H1 (cell line): ENCODE measurements at regions not wholly inside any gene's neighbourhood (a gene's known extent, or its start where the extent isn't known, plus 50 kb on each side); places are given as distances from the start of the nearest gene placed in this dataset.

Experiments
- CTCF ChIA-PET: fragments of 300-600 bp; sonication (Branson Sonifier 250); formaldehyde crosslinking; loops from one replicate; lab custom pipeline; 2021; ENCODE audit not compliant: partially characterized antibody; lab: Charles Lee
- POLR2A ChIA-PET: fragments of 300-600 bp; sonication (Branson Sonifier 250); formaldehyde crosslinking; loops from one replicate; lab custom pipeline; 2021; ENCODE audit warnings: inconsistent platforms; ENCODE audit not compliant: partially characterized antibody; lab: Charles Lee
- DNase-seq, 2 experiments: peaks; one replicate each; pipeline versions ENCODE4 v3.0.0 to v3.0.0-alpha.2; 2010 to 2022; ENCODE audit warnings: low spot score in 2 of 2, low read depth in 1 of 2, mixed read lengths in 1 of 2
- FAIRE-seq: peaks from 2 replicates; lab custom pipeline; 2011; peaks lifted over from hg19 to GRCh38; lab: Jason Lieb, UNC
- H2AFZ ChIP-seq: 2 replicates; pipeline ENCODE4 v1.8.1; 2012; ENCODE audit warnings: low read length, inconsistent platforms
- H2AK5ac ChIP-seq: 2 replicates; pipeline ENCODE4 v1.6.1; 2013; ENCODE audit warnings: low read depth, low read length
- H2BK120ac ChIP-seq: replicated peaks from 2 replicates; pipeline ENCODE3; 2013; ENCODE audit warnings: low read depth, low read length, inconsistent platforms
- H2BK12ac ChIP-seq: 2 replicates; pipeline ENCODE4 v1.6.1; 2013; ENCODE audit warnings: low read depth, low read length
- H2BK15ac ChIP-seq: 2 replicates; pipeline ENCODE4 v1.6.1; 2013; ENCODE audit warnings: low read length
- H2BK20ac ChIP-seq: 2 replicates; pipeline ENCODE4 v1.6.1; 2013; ENCODE audit warnings: low read length
- H2BK5ac ChIP-seq: 2 replicates; pipeline ENCODE4 v1.6.1; 2013; ENCODE audit warnings: low read depth, low read length
- H3K14ac ChIP-seq: 2 replicates; pipeline ENCODE4 v1.6.1; 2013; ENCODE audit warnings: inconsistent platforms; ENCODE audit not compliant: insufficient read length
- H3K18ac ChIP-seq: 2 replicates; pipeline ENCODE4 v1.6.1; 2013; ENCODE audit warnings: low read length; ENCODE audit errors: extremely low read depth
- H3K23ac ChIP-seq: 2 replicates; pipeline ENCODE4 v1.6.1; 2013; ENCODE audit warnings: inconsistent platforms; ENCODE audit not compliant: insufficient read length
- H3K23me2 ChIP-seq: 2 replicates; pipeline ENCODE4 v1.6.1; 2013; ENCODE audit warnings: low read depth, low read length
- H3K27ac ChIP-seq: 2 replicates; pipeline ENCODE4 v1.6.1; 2011; ENCODE audit warnings: low read depth, low read length, inconsistent platforms
- H3K27me3 ChIP-seq, 4 experiments: replicated peaks in 1 of 4; 1 replicate in 1 of 4; 2 replicates in 3 of 4; pipeline versions ENCODE4 v1.6.1 to v1.8.1; 2011 to 2013; ENCODE audit warnings: low read length in 3 of 4, mild to moderate bottlenecking in 3 of 4, inconsistent platforms in 2 of 4, mixed read lengths in 2 of 4, moderate library complexity in 1 of 4; ENCODE audit not compliant: control insufficient read depth in 3 of 4, insufficient read depth in 3 of 4; ENCODE audit errors: extremely low read depth in 1 of 4
- H3K36me3 ChIP-seq, 4 experiments: 2 replicates each; pipeline versions ENCODE4 v1.6.1 to v1.8.1; 2011 to 2013; ENCODE audit warnings: mild to moderate bottlenecking in 4 of 4, low read length in 3 of 4, moderate library complexity in 2 of 4, control low read depth in 1 of 4, inconsistent platforms in 1 of 4; ENCODE audit not compliant: insufficient read depth in 4 of 4, control insufficient read depth in 2 of 4
- H3K4ac ChIP-seq: replicated peaks from 2 replicates; pipeline ENCODE3; 2013; ENCODE audit warnings: low read length, low read depth, mixed read lengths, inconsistent platforms; ENCODE audit not compliant: insufficient read length
- H3K4me1 ChIP-seq, 4 experiments: replicated peaks in 1 of 4; 1 replicate in 1 of 4; 2 replicates in 3 of 4; pipeline versions ENCODE4 v1.6.1 to v1.8.1; 2011 to 2013; ENCODE audit warnings: low read length in 3 of 4, inconsistent platforms in 2 of 4, mixed read lengths in 1 of 4; ENCODE audit not compliant: insufficient read depth in 4 of 4, control insufficient read depth in 3 of 4
- H3K4me2 ChIP-seq, 2 experiments: 2 replicates each; pipeline versions ENCODE4 v1.6.1 to v1.8.1; 2011 to 2013; ENCODE audit warnings: low read depth in 2 of 2, low read length in 2 of 2, control low read depth in 1 of 2, inconsistent platforms in 1 of 2, mild to moderate bottlenecking in 1 of 2; ENCODE audit not compliant: insufficient read depth in 1 of 2
- H3K4me3 ChIP-seq, 4 experiments: fragments of 200-600, 300-600 bp in 1 of 4; sonication (generic), shearing (Covaris generic), sonication (Bioruptor Twin) in 1 of 4; 2 replicates each; pipeline versions ENCODE4 v1.5.1 to v1.8.1; 2011 to 2016; ENCODE audit warnings: low read length in 4 of 4, low read depth in 3 of 4, control low read depth in 2 of 4, inconsistent platforms in 2 of 4, mild to moderate bottlenecking in 2 of 4, mixed read lengths in 1 of 4, moderate library complexity in 1 of 4; ENCODE audit not compliant: insufficient read depth in 2 of 4; ENCODE audit errors: extremely low read depth in 1 of 4
- H3K56ac ChIP-seq: replicated peaks from 2 replicates; pipeline ENCODE3; 2013; ENCODE audit warnings: low read depth, mild to moderate bottlenecking, mixed read lengths, low read length, inconsistent platforms; ENCODE audit not compliant: insufficient read length
- H3K79me1 ChIP-seq: 2 replicates; pipeline ENCODE4 v1.6.1; 2013; ENCODE audit warnings: low read depth, low read length, control low read depth
- H3K79me2 ChIP-seq, 2 experiments: 2 replicates each; pipeline versions ENCODE4 v1.6.1 to v1.8.1; 2012 to 2013; ENCODE audit warnings: low read length in 2 of 2, mild to moderate bottlenecking in 2 of 2, inconsistent platforms in 1 of 2; ENCODE audit not compliant: insufficient read depth in 2 of 2, control insufficient read depth in 1 of 2
- H3K9ac ChIP-seq, 4 experiments: replicated peaks in 1 of 4; 1 replicate in 1 of 4; 2 replicates in 3 of 4; pipeline versions ENCODE4 v1.6.1 to v1.8.1; 2011 to 2013; ENCODE audit warnings: low read depth in 3 of 4, low read length in 3 of 4, control low read depth in 2 of 4, mild to moderate bottlenecking in 2 of 4, moderate library complexity in 2 of 4, inconsistent platforms in 1 of 4; ENCODE audit errors: extremely low read depth in 1 of 4
- H3K9me3 ChIP-seq, 2 experiments: 2 replicates each; pipeline versions ENCODE4 v1.6.1 to v1.8.1; 2012 to 2013; ENCODE audit warnings: mild to moderate bottlenecking in 2 of 2, moderate library complexity in 2 of 2, control low read depth in 1 of 2, inconsistent platforms in 1 of 2, low read depth in 1 of 2, low read length in 1 of 2, mixed read lengths in 1 of 2; ENCODE audit not compliant: insufficient read depth in 2 of 2
- H4K20me1 ChIP-seq, 2 experiments: replicated peaks in 1 of 2; 2 replicates each; pipeline versions ENCODE3 to v1.8.1; 2011 to 2013; ENCODE audit warnings: inconsistent platforms in 2 of 2, low read length in 2 of 2, mild to moderate bottlenecking in 1 of 2; ENCODE audit not compliant: insufficient read depth in 2 of 2, control insufficient read depth in 1 of 2
- H4K5ac ChIP-seq: 2 replicates; pipeline ENCODE4 v1.6.1; 2013; ENCODE audit warnings: low read length, low read depth, mixed read lengths, inconsistent platforms; ENCODE audit not compliant: insufficient read length
- H4K8ac ChIP-seq: 2 replicates; pipeline ENCODE4 v1.8.0; 2013; ENCODE audit warnings: mild to moderate bottlenecking, moderate library complexity, low read length, inconsistent platforms; ENCODE audit not compliant: insufficient read depth; ENCODE audit errors: extremely low read depth
- H4K91ac ChIP-seq: replicated peaks from 2 replicates; pipeline ENCODE3; 2013; ENCODE audit warnings: low read length, mixed read lengths, inconsistent platforms; ENCODE audit not compliant: insufficient read length
- ASH2L ChIP-seq: fragments of 200-600, 300-600 bp; sonication (generic); IDR thresholded peaks from one replicate; pipeline ENCODE4 v1.7.1; 2017; ENCODE audit warnings: low read length
- POU5F1 ChIP-seq: IDR thresholded peaks from 2 replicates; pipeline ENCODE4 v1.6.1; 2011; ENCODE audit warnings: low read depth, mild to moderate bottlenecking, low read length, moderate library complexity
- SRF ChIP-seq: IDR thresholded peaks from 2 replicates; pipeline ENCODE4 v1.6.1; 2011; ENCODE audit warnings: mild to moderate bottlenecking, low read depth, low read length, moderate library complexity
- TCF12 ChIP-seq: IDR thresholded peaks from 2 replicates; pipeline ENCODE4 v1.6.1; 2011; ENCODE audit warnings: low read depth, mild to moderate bottlenecking, low read length
- WGBS, 2 experiments: shearing (Covaris generic) in 1 of 2; methylation state at CpG; one replicate each; pipeline versions ENCODE4 v1.1.6 to v1.1.7; 2013 to 2015; ENCODE audit warnings: low lambda C conversion rate in 2 of 2, mixed read lengths in 2 of 2, inconsistent platforms in 1 of 2, low coverage in 1 of 2, missing lambda C conversion rate in 1 of 2; ENCODE audit not compliant: insufficient replicate concordance in 2 of 2, insufficient coverage in 1 of 2, insufficient read length in 1 of 2; ENCODE audit errors: extremely low coverage in 1 of 2, missing lambda C conversion rate in 1 of 2; 5-methylcytosine and 5-hydroxymethylcytosine counted together
- TF ChIP-seq, protein P1 (sequence below), 3 experiments: IDR thresholded peaks; 1 replicate in 2 of 3; 2 replicates in 1 of 3; pipeline versions ENCODE4 v1.5.1 to v1.6.1; 2011; ENCODE audit warnings: low read length in 3 of 3, mild to moderate bottlenecking in 3 of 3, inconsistent platforms in 2 of 3, low read depth in 1 of 3, moderate library complexity in 1 of 3; ENCODE audit not compliant: insufficient read depth in 1 of 3; ENCODE audit errors: control extremely low read depth in 1 of 3

DNA sequence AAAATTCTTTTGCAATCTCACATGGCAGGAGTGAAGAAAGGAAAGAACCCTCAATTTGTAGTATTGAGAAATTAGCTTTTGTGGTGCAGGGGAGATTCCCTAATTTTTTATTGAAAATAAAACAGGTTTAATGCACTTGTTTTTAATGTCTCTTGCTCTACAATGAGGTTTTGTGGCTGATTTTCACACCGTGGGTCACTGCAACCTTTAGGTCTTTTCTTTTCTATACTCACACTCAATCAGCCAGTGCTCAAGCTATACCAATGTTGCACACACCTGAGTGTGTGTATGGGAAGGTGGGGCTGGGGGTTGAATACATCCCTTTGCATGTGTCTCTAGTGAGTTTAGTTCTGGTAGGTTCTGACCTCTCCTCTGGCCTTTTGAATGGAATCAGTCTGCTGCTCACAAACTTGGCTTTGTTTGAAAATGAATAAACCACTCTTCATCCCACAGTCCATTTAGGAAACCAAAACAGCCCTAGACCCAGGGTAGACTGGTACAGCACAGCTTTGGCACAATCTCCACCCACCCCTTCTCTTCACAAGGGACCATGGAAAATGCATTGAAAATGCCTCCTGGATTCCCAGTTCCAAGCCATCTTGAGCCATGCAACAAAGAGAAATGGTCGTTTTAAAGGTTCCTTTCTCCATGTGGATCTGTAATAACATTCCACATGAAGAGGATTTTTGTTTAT lies 411.5 kb downstream of the SFMBT2 start:
- ChIA-PET CTCF (interaction anchor here (0.8 to 1.3 kb wide), 3 partner anchors 12 to 33 kb away, joined by 3 read pairs; no protein-coding TSS in a partner anchor), POLR2A (no interaction called here)
- Histone ChIP-seq H3K14ac (no peak overlapping the region), H3K23me2 (no peaks in the 10 kb centered on the region), H3K27ac (no peak overlapping the region), H4K8ac (no peak overlapping the region), H2BK15ac (no peak overlapping the region), H3K4me1 (no peaks in the 10 kb centered on the region), H3K18ac (no peak overlapping the region), H4K91ac (no peak overlapping the region), H3K9me3 (no peaks in the 10 kb centered on the region), H2BK20ac (no peak overlapping the region), H3K9ac (no peak overlapping the region), H2AK5ac (no peak overlapping the region), H2BK12ac (no peak overlapping the region), H3K4me3 (no peak overlapping the region), H3K23ac (no peak overlapping the region), H3K27me3 (no peaks in the 10 kb centered on the region), H2BK120ac (no peak overlapping the region), H4K5ac (no peak overlapping the region), H4K20me1 (no peaks in the 10 kb centered on the region), H3K56ac (no peak overlapping the region), H3K79me1 (no peaks in the 10 kb centered on the region), H3K79me2 (no peaks in the 10 kb centered on the region), H3K4ac (no peak overlapping the region), H2BK5ac (no peak overlapping the region), H3K36me3 (no peaks in the 10 kb centered on the region), H3K4me2 (no peak overlapping the region), H2AFZ (no peak overlapping the region)
- FAIRE-seq: no peak
- no peak for DNase-seq
- 76% methylated on average over 2 of the region's 2 CpGs; no CpG with 5 or more reads in 1 of the 2 experiments for WGBS, 2 experiments
- TF ChIP-seq TCF12: no peak
- TF ChIP-seq SRF: no peak
- TF ChIP-seq, protein P1, sequence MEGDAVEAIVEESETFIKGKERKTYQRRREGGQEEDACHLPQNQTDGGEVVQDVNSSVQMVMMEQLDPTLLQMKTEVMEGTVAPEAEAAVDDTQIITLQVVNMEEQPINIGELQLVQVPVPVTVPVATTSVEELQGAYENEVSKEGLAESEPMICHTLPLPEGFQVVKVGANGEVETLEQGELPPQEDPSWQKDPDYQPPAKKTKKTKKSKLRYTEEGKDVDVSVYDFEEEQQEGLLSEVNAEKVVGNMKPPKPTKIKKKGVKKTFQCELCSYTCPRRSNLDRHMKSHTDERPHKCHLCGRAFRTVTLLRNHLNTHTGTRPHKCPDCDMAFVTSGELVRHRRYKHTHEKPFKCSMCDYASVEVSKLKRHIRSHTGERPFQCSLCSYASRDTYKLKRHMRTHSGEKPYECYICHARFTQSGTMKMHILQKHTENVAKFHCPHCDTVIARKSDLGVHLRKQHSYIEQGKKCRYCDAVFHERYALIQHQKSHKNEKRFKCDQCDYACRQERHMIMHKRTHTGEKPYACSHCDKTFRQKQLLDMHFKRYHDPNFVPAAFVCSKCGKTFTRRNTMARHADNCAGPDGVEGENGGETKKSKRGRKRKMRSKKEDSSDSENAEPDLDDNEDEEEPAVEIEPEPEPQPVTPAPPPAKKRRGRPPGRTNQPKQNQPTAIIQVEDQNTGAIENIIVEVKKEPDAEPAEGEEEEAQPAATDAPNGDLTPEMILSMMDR (IDR thresholded peaks at IDR 0.05; ENCODE audit: control extremely low read depth in 1 of 3, insufficient read depth in 1 of 3, low read depth in 1 of 3, low read length in 3 of 3): no peak
- no peak for TF ChIP-seq POU5F1
- TF ChIP-seq ASH2L: no peak
